ENCODE measurements at regions not wholly inside any gene's neighbourhood (a gene's known extent, or its start where the extent isn't known, plus 50 kb on each side); places are given as distances from the start of the nearest gene placed in this dataset.

GRCh38 chr1:58067082-58067481 lies 479.4 kb downstream of the OMA1 start:
- TF ChIP-seq, protein P1, sequence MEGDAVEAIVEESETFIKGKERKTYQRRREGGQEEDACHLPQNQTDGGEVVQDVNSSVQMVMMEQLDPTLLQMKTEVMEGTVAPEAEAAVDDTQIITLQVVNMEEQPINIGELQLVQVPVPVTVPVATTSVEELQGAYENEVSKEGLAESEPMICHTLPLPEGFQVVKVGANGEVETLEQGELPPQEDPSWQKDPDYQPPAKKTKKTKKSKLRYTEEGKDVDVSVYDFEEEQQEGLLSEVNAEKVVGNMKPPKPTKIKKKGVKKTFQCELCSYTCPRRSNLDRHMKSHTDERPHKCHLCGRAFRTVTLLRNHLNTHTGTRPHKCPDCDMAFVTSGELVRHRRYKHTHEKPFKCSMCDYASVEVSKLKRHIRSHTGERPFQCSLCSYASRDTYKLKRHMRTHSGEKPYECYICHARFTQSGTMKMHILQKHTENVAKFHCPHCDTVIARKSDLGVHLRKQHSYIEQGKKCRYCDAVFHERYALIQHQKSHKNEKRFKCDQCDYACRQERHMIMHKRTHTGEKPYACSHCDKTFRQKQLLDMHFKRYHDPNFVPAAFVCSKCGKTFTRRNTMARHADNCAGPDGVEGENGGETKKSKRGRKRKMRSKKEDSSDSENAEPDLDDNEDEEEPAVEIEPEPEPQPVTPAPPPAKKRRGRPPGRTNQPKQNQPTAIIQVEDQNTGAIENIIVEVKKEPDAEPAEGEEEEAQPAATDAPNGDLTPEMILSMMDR (IDR thresholded peaks at IDR 0.05), result no peak
- no peak for TF ChIP-seq POLR2A (IDR thresholded peaks at IDR 0.05)
